Smooth muscle cell (in vitro differentiated cells): ENCODE measurements at regions not wholly inside any gene's neighbourhood (a gene's known extent, or its start where the extent isn't known, plus 50 kb on each side); places are given as distances from the start of the nearest gene placed in this dataset.

Experiments
- DNase-seq: peaks from one replicate; lab custom pipeline; 2025; ENCODE audit not compliant: unreplicated experiment; lab: John Stamatoyannopoulos, UW
- H2AFZ ChIP-seq: fragments of 200-600 bp; sonication (generic); 2 replicates; pipeline ENCODE4 v1.6.0; 2016; ENCODE audit warnings: antibody characterized with exemption, low read depth, mild to moderate bottlenecking
- H3F3A ChIP-seq: fragments of 200-600 bp; sonication (generic); 2 replicates; pipeline ENCODE4 v1.6.0; 2017; ENCODE audit warnings: antibody characterized with exemption, low read depth
- H3K27ac ChIP-seq: fragments of 200-600 bp; sonication (generic); 2 replicates; pipeline ENCODE4 v1.5.1; 2016; ENCODE audit warnings: low read depth, mild to moderate bottlenecking
- H3K27me3 ChIP-seq: fragments of 200-600 bp; sonication (generic); 2 replicates; pipeline ENCODE4 v1.6.1; 2016; ENCODE audit warnings: low read depth, mild to moderate bottlenecking
- H3K36me3 ChIP-seq: fragments of 200-600 bp; sonication (generic); 2 replicates; pipeline ENCODE4 v1.5.1; 2016; ENCODE audit warnings: low read depth
- H3K4me1 ChIP-seq: fragments of 200-600 bp; sonication (generic); 2 replicates; pipeline ENCODE4 v1.5.1; 2016; ENCODE audit warnings: low read depth
- H3K4me2 ChIP-seq: fragments of 200-600 bp; sonication (generic); 2 replicates; pipeline ENCODE4 v1.6.0; 2016; ENCODE audit warnings: mild to moderate bottlenecking
- H3K4me3 ChIP-seq: fragments of 200-600 bp; sonication (generic); 2 replicates; pipeline ENCODE4 v1.5.1; 2016; ENCODE audit warnings: mild to moderate bottlenecking
- H3K79me2 ChIP-seq: fragments of 200-600 bp; sonication (generic); 2 replicates; pipeline ENCODE4 v1.6.0; 2016; ENCODE audit warnings: low read depth, mild to moderate bottlenecking
- H3K9ac ChIP-seq: fragments of 200-600 bp; sonication (generic); 2 replicates; pipeline ENCODE4 v1.6.0; 2016; ENCODE audit warnings: low read depth
- H3K9me3 ChIP-seq: fragments of 200-600 bp; sonication (generic); replicated peaks from 2 replicates; pipeline ENCODE4 v1.5.1; 2016; ENCODE audit warnings: low read depth
- H4K20me1 ChIP-seq: fragments of 200-600 bp; sonication (generic); 2 replicates; pipeline ENCODE4 v1.6.0; 2016; ENCODE audit warnings: low read depth
- CTCF ChIP-seq: fragments of 200-600 bp; sonication (generic); IDR thresholded peaks from 2 replicates; pipeline ENCODE4 v1.5.1; 2017; ENCODE audit warnings: borderline replicate concordance, mild to moderate bottlenecking, antibody characterized with exemption; ENCODE audit not compliant: insufficient read depth, poor library complexity, severe bottlenecking
- WGBS: methylation state at CpG from one replicate; pipeline ENCODE4 v1.1.7; 2016; ENCODE audit warnings: low lambda C conversion rate; 5-methylcytosine and 5-hydroxymethylcytosine counted together

GRCh38 chr2:17398770-17399169 lies 119.5 kb downstream of the RAD51AP2 start:
- Histone ChIP-seq H3K36me3 (no peaks in the 10 kb centered on the region), H3K79me2 (no peaks in the 10 kb centered on the region), H3F3A (no peaks in the 10 kb centered on the region), H3K4me3 (no peak overlapping the region), H2AFZ (no peak overlapping the region), H4K20me1 (no peaks in the 10 kb centered on the region), H3K9ac (no peak overlapping the region), H3K27ac (no peak overlapping the region), H3K9me3 (peaks cover 10% of the 10 kb centered on the region), H3K27me3 (no peaks in the 10 kb centered on the region), H3K4me1 (no peaks in the 10 kb centered on the region), H3K4me2 (no peak overlapping the region)
- 93% methylated on average over 2 of the region's 2 CpGs for WGBS
- no peak for TF ChIP-seq CTCF
- DNase-seq, result no peak

- no peak for TF ChIP-seq CTCF
- H3K4me3 ChIP-seq, result no peak overlapping the region
- H3K4me2 ChIP-seq, result no peak overlapping the region
- H3K36me3 ChIP-seq, result no peaks in the 10 kb centered on the region
- no peak overlapping the region for H3K27ac ChIP-seq
- H2AFZ ChIP-seq, result no peak overlapping the region
- H3K9me3 ChIP-seq, result peaks cover 3% of the 10 kb centered on the region
- no peak for DNase-seq
- no peak overlapping the region for H3K9ac ChIP-seq
- H4K20me1 ChIP-seq, result no peaks in the 10 kb centered on the region
- no peaks in the 10 kb centered on the region for H3K27me3 ChIP-seq
- H3K4me1 ChIP-seq, result no peaks in the 10 kb centered on the region
- H3K79me2 ChIP-seq, result no peaks in the 10 kb centered on the region
- H3F3A ChIP-seq, result no peaks in the 10 kb centered on the region
Measured at GRCh38 chr2:17388798-17389197, 129.4 kb downstream of the RAD51AP2 start.

DNA sequence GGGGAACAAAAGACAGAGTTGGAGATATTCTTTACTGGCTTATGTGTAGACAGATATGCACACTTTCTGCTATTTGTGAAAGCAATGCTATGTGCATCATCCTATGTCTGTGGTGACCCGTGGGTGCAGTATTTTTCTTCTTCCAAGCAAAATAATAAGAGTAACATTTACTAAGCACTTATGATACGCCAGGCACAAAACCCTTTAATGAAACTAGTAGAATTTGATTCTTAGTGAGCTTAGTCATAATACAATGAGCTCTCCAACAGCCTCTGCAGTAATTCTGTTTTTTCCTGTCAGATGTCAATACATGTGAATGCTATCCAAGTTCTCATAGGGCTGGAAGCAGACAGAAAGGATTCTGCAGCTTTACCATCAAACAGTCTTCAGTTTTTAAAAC lies 130.6 kb downstream of the RAD51AP2 start:
- no peak overlapping the region for H2AFZ ChIP-seq
- H3K27ac ChIP-seq, result no peak overlapping the region
- 68% methylated on average over 2 of the region's 2 CpGs for WGBS
- H3K9ac ChIP-seq, result no peak overlapping the region
- H3K4me1 ChIP-seq, result no peaks in the 10 kb centered on the region
- no peaks in the 10 kb centered on the region for H3K79me2 ChIP-seq
- peaks cover 1% of the 10 kb centered on the region for H3K9me3 ChIP-seq
- no peaks in the 10 kb centered on the region for H3F3A ChIP-seq
- H4K20me1 ChIP-seq, result no peaks in the 10 kb centered on the region
- H3K4me2 ChIP-seq, result no peak overlapping the region
- TF ChIP-seq CTCF, result no peak
- no peak for DNase-seq
- H3K36me3 ChIP-seq, result no peaks in the 10 kb centered on the region
- no peak overlapping the region for H3K4me3 ChIP-seq
- no peaks in the 10 kb centered on the region for H3K27me3 ChIP-seq

DNA sequence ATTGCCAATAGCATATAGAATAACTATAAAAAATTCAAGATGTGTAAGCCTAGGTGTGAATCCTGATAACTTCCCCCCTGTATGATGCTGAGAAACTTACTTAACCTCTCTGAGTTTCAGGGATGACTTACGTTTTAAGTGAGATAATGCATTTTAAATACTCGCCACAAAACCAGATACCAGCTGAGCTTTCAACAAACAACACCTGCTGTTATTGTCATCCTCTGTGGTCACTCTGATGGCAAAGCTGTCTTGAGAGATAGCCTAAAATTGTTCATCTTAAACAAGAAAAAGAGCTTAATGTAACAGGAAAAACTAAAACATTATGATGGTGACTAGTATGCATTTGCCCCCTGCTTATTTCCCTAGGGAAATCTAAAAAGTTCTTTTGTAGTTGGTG lies 131.5 kb downstream of the RAD51AP2 start:
- Histone ChIP-seq H3F3A (no peaks in the 10 kb centered on the region), H3K4me3 (no peak overlapping the region), H4K20me1 (no peaks in the 10 kb centered on the region), H3K9ac (no peak overlapping the region), H3K27ac (no peak overlapping the region), H3K27me3 (no peaks in the 10 kb centered on the region), H3K4me2 (no peak overlapping the region), H3K9me3 (no peaks in the 10 kb centered on the region), H2AFZ (no peak overlapping the region), H3K4me1 (no peaks in the 10 kb centered on the region), H3K36me3 (no peaks in the 10 kb centered on the region), H3K79me2 (no peaks in the 10 kb centered on the region)
- TF ChIP-seq CTCF, result no peak
- 92% methylated on average over 2 of the region's 2 CpGs for WGBS
- no peak for DNase-seq
